IMR-90 (cell line): ENCODE measurements at regions not wholly inside any gene's neighbourhood (a gene's known extent, or its start where the extent isn't known, plus 50 kb on each side); places are given as distances from the start of the nearest gene placed in this dataset.

Experiments
- CTCF ChIP-seq: conservative IDR thresholded peaks from 2 replicates; pipeline ENCODE4 v1.5.1; 2012; ENCODE audit warnings: mild to moderate bottlenecking, low read depth, low read length, improper control_type of control experiment
- POLR2A ChIP-seq: IDR thresholded peaks from 2 replicates; pipeline ENCODE4 v1.6.1; 2012; ENCODE audit warnings: mild to moderate bottlenecking, low read depth, low read length
- RFX5 ChIP-seq: IDR thresholded peaks from 2 replicates; pipeline ENCODE4 v1.8.0; 2012; ENCODE audit warnings: low read depth, mild to moderate bottlenecking, low read length, moderate library complexity

- TF ChIP-seq CTCF (no peak), RFX5 (no peak), POLR2A (no peak)
These were observed 701.9 kb upstream of the ZP4 start for GRCh38 chr1:238592621-238593020.
